ENCODE measurements at regions not wholly inside any gene's neighbourhood (a gene's known extent, or its start where the extent isn't known, plus 50 kb on each side); places are given as distances from the start of the nearest gene placed in this dataset.

DNA sequence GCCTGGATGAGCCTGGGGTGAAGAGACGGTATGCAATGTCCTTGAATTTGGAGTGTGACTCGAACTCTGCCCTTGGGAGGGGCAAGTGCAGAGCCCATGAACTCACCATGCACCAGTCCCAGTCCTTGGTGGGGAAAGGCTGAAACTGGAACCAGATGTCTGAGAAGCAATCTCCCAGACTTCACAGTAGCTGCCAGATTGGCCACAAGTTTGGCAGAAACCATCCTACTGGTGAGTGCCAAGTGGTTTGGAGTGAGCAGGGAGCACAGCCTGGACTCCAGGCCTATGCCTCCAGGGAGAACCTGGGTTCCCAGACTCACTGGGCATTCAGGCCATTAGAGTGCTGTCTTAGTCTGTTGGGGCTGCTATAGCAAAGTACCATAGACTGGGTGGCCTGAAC lies 99.6 kb upstream of the LYZL1 start:
- DNase-seq (ENCODE audit: low spot score): no peak
- 54% methylated on average over 2 of the region's 2 CpGs for WGBS
- Histone ChIP-seq H3K27ac (ENCODE audit: low read depth in 1 of 2, low read length in 2 of 2) (no peak overlapping the region), H3K9me3 (ENCODE audit: control insufficient read depth in 4 of 4, low read length in 3 of 4) (no peaks in the 10 kb centered on the region), H3K27me3 (ENCODE audit: control insufficient read depth in 4 of 4, insufficient read depth in 4 of 4, low read length in 3 of 4) (peaks cover 0 to 4% (median 0%) of the 10 kb centered on the region in 4 donors), H3K4me1 (ENCODE audit: control insufficient read depth in 4 of 4, insufficient read depth in 4 of 4, low read length in 3 of 4) (no peaks in the 10 kb centered on the region), H3K36me3 (ENCODE audit: control insufficient read depth in 4 of 4, insufficient read depth in 3 of 4, low read depth in 1 of 4, low read length in 3 of 4) (no peaks in the 10 kb centered on the region), H3K4me3 (ENCODE audit: low read depth in 1 of 3, low read length in 3 of 3) (no peak overlapping the region), H3K9ac (ENCODE audit: low read depth in 1 of 2, low read length in 2 of 2) (no peak overlapping the region)
- TF ChIP-seq EGR1 (IDR thresholded peaks at IDR 0.05; ENCODE audit: low read depth in 2 of 2): no peak
- no peak for TF ChIP-seq FOXA2 (IDR thresholded peaks at IDR 0.05)
- TF ChIP-seq, protein P1, sequence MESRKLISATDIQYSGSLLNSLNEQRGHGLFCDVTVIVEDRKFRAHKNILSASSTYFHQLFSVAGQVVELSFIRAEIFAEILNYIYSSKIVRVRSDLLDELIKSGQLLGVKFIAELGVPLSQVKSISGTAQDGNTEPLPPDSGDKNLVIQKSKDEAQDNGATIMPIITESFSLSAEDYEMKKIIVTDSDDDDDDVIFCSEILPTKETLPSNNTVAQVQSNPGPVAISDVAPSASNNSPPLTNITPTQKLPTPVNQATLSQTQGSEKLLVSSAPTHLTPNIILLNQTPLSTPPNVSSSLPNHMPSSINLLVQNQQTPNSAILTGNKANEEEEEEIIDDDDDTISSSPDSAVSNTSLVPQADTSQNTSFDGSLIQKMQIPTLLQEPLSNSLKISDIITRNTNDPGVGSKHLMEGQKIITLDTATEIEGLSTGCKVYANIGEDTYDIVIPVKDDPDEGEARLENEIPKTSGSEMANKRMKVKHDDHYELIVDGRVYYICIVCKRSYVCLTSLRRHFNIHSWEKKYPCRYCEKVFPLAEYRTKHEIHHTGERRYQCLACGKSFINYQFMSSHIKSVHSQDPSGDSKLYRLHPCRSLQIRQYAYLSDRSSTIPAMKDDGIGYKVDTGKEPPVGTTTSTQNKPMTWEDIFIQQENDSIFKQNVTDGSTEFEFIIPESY (IDR thresholded peaks at IDR 0.05): no peak
- TF ChIP-seq, protein P2, sequence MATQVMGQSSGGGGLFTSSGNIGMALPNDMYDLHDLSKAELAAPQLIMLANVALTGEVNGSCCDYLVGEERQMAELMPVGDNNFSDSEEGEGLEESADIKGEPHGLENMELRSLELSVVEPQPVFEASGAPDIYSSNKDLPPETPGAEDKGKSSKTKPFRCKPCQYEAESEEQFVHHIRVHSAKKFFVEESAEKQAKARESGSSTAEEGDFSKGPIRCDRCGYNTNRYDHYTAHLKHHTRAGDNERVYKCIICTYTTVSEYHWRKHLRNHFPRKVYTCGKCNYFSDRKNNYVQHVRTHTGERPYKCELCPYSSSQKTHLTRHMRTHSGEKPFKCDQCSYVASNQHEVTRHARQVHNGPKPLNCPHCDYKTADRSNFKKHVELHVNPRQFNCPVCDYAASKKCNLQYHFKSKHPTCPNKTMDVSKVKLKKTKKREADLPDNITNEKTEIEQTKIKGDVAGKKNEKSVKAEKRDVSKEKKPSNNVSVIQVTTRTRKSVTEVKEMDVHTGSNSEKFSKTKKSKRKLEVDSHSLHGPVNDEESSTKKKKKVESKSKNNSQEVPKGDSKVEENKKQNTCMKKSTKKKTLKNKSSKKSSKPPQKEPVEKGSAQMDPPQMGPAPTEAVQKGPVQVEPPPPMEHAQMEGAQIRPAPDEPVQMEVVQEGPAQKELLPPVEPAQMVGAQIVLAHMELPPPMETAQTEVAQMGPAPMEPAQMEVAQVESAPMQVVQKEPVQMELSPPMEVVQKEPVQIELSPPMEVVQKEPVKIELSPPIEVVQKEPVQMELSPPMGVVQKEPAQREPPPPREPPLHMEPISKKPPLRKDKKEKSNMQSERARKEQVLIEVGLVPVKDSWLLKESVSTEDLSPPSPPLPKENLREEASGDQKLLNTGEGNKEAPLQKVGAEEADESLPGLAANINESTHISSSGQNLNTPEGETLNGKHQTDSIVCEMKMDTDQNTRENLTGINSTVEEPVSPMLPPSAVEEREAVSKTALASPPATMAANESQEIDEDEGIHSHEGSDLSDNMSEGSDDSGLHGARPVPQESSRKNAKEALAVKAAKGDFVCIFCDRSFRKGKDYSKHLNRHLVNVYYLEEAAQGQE (IDR thresholded peaks at IDR 0.05): no peak
- TF ChIP-seq JUND (IDR thresholded peaks at IDR 0.05): no peak
- TF ChIP-seq GABPA (IDR thresholded peaks at IDR 0.05 in 1 of 2, conservative IDR thresholded peaks at IDR 0.05 in 1 of 2): no peak
- TF ChIP-seq YY1 (IDR thresholded peaks at IDR 0.05): no peak
- no peak for TF ChIP-seq TAF1 (conservative IDR thresholded peaks at IDR 0.05)

DNA sequence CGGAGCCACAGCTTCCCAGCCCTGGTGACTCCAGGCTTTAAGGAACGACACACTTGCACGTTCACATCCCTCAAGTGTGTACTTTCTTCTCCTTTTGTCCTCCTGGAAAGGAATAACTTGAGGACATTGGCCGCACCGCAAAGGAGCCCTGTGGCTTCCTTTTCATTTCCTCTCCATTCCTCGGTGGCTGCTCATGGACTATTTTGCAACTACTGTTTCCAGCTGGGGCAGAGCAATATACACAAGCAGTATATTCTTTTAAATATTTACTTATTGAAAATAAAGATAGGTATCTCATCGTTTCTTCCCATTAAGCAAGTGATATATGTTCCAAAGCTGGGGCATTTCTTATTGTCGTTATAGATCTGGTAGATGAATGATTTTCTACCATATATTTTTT lies 97.2 kb upstream of the LYZL1 start:
- no peak for DNase-seq (ENCODE audit: low spot score)
- Histone ChIP-seq H3K27me3 (ENCODE audit: control insufficient read depth in 4 of 4, insufficient read depth in 4 of 4, low read length in 3 of 4) (peaks cover 0 to 4% (median 0%) of the 10 kb centered on the region in 4 donors), H3K9me3 (ENCODE audit: control insufficient read depth in 4 of 4, low read length in 3 of 4) (no peaks in the 10 kb centered on the region), H3K27ac (ENCODE audit: low read depth in 1 of 2, low read length in 2 of 2) (no peak overlapping the region), H3K36me3 (ENCODE audit: control insufficient read depth in 4 of 4, insufficient read depth in 3 of 4, low read depth in 1 of 4, low read length in 3 of 4) (no peaks in the 10 kb centered on the region), H3K4me3 (ENCODE audit: low read depth in 1 of 3, low read length in 3 of 3) (no peak overlapping the region), H3K4me1 (ENCODE audit: control insufficient read depth in 4 of 4, insufficient read depth in 4 of 4, low read length in 3 of 4) (no peaks in the 10 kb centered on the region), H3K9ac (ENCODE audit: low read depth in 1 of 2, low read length in 2 of 2) (no peak overlapping the region)
- TF ChIP-seq, protein P1 (IDR thresholded peaks at IDR 0.05): no peak
- TF ChIP-seq, protein P2 (IDR thresholded peaks at IDR 0.05): no peak
- TF ChIP-seq FOXA2 (IDR thresholded peaks at IDR 0.05): no peak
- no peak for TF ChIP-seq NR2F2 (IDR thresholded peaks at IDR 0.05)
- TF ChIP-seq JUND (IDR thresholded peaks at IDR 0.05): no peak
- TF ChIP-seq YY1 (IDR thresholded peaks at IDR 0.05): no peak
- no peak for TF ChIP-seq EGR1 (IDR thresholded peaks at IDR 0.05; ENCODE audit: low read depth in 2 of 2)
- no peak for TF ChIP-seq TAF1 (conservative IDR thresholded peaks at IDR 0.05)
- WGBS: 73% methylated on average over 8 of the region's 8 CpGs
